ENCODE measurements at regions not wholly inside any gene's neighbourhood (a gene's known extent, or its start where the extent isn't known, plus 50 kb on each side); places are given as distances from the start of the nearest gene placed in this dataset.

- Histone ChIP-seq H3K79me2 (ENCODE audit: low read length) (no peaks in the 10 kb centered on the region), H3K27ac (ENCODE audit: low read length) (no peak overlapping the region), H3K36me3 (replicated peaks; ENCODE audit: low read depth, low read length) (no peaks in the 10 kb centered on the region), H3K9ac (ENCODE audit: low read length) (no peak overlapping the region), H3K9me3 (ENCODE audit: insufficient read depth, low read length) (no peaks in the 10 kb centered on the region), H3K4me1 (ENCODE audit: low read length) (no peaks in the 10 kb centered on the region), H4K20me1 (ENCODE audit: insufficient read depth, low read length) (no peaks in the 10 kb centered on the region), H3K4me2 (ENCODE audit: low read length) (no peak overlapping the region), H2AFZ (ENCODE audit: low read depth, low read length) (no peak overlapping the region), H3K27me3 (ENCODE audit: low read depth, low read length) (no peaks in the 10 kb centered on the region), H3K4me3 (ENCODE audit: low read length) (no peak overlapping the region)
- no peak for TF ChIP-seq EZH2phosphoT487 (IDR thresholded peaks at IDR 0.05; ENCODE audit: low read depth)
- TF ChIP-seq, protein P1, sequence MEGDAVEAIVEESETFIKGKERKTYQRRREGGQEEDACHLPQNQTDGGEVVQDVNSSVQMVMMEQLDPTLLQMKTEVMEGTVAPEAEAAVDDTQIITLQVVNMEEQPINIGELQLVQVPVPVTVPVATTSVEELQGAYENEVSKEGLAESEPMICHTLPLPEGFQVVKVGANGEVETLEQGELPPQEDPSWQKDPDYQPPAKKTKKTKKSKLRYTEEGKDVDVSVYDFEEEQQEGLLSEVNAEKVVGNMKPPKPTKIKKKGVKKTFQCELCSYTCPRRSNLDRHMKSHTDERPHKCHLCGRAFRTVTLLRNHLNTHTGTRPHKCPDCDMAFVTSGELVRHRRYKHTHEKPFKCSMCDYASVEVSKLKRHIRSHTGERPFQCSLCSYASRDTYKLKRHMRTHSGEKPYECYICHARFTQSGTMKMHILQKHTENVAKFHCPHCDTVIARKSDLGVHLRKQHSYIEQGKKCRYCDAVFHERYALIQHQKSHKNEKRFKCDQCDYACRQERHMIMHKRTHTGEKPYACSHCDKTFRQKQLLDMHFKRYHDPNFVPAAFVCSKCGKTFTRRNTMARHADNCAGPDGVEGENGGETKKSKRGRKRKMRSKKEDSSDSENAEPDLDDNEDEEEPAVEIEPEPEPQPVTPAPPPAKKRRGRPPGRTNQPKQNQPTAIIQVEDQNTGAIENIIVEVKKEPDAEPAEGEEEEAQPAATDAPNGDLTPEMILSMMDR (IDR thresholded peaks at IDR 0.05; ENCODE audit: low read depth, low read length) = no peak
Observed at GRCh38 chr16:73383988-73384365, 336.0 kb upstream of the ZFHX3 start.

GRCh38 chr16:73383195-73383987, 335.5 kb upstream of the ZFHX3 start:
- H3K36me3 ChIP-seq (replicated peaks; ENCODE audit: low read depth, low read length) = no peaks in the 10 kb centered on the region
- no peaks in the 10 kb centered on the region for H3K27me3 ChIP-seq (ENCODE audit: low read depth, low read length)
- no peak overlapping the region for H3K4me2 ChIP-seq (ENCODE audit: low read length)
- no peak overlapping the region for H2AFZ ChIP-seq (ENCODE audit: low read depth, low read length)
- H3K9ac ChIP-seq (ENCODE audit: low read length) = no peak overlapping the region
- H3K4me3 ChIP-seq (ENCODE audit: low read length) = no peak overlapping the region
- H3K27ac ChIP-seq (ENCODE audit: low read length) = no peak overlapping the region
- H4K20me1 ChIP-seq (ENCODE audit: insufficient read depth, low read length) = no peaks in the 10 kb centered on the region
- no peaks in the 10 kb centered on the region for H3K4me1 ChIP-seq (ENCODE audit: low read length)
- H3K79me2 ChIP-seq (ENCODE audit: low read length) = no peaks in the 10 kb centered on the region
- TF ChIP-seq, protein P1 (IDR thresholded peaks at IDR 0.05; ENCODE audit: low read depth, low read length) = no peak
- TF ChIP-seq EZH2phosphoT487 (IDR thresholded peaks at IDR 0.05; ENCODE audit: low read depth) = no peak
- H3K9me3 ChIP-seq (ENCODE audit: insufficient read depth, low read length) = no peaks in the 10 kb centered on the region

DNA sequence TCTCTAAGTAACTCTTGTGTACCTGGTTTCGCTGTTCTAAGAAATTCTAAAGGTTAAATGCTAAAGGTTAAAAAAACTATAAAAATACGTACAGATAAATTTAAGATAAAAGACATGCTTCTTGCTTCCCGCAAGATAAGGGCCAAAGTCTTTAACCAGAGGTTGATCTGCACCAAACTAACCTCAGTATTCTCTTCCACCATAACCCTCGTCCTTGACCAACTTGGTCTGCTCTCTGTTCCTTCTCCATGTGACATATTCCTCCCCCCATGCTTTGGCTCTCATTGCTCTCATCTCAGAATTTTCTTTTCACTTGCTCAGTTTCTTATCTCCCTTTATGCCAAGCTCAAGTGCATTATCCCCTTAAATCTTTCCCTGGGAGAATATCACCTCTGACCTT, 330.5 kb upstream of the ZFHX3 start:
- no peak overlapping the region for H2AFZ ChIP-seq (ENCODE audit: low read depth, low read length)
- H3K9me3 ChIP-seq (ENCODE audit: insufficient read depth, low read length) = no peaks in the 10 kb centered on the region
- no peaks in the 10 kb centered on the region for H4K20me1 ChIP-seq (ENCODE audit: insufficient read depth, low read length)
- TF ChIP-seq, protein P1 (IDR thresholded peaks at IDR 0.05; ENCODE audit: low read depth, low read length) = no peak
- TF ChIP-seq EZH2phosphoT487 (IDR thresholded peaks at IDR 0.05; ENCODE audit: low read depth) = no peak
- H3K4me3 ChIP-seq (ENCODE audit: low read length) = no peak overlapping the region
- no peaks in the 10 kb centered on the region for H3K4me1 ChIP-seq (ENCODE audit: low read length)
- H3K27ac ChIP-seq (ENCODE audit: low read length) = no peak overlapping the region
- 0 out of 2 replicates have a peak, but pooled peaks cover 5% of the 10 kb centered on the region for H3K27me3 ChIP-seq (ENCODE audit: low read depth, low read length)
- no peak overlapping the region for H3K4me2 ChIP-seq (ENCODE audit: low read length)
- H3K36me3 ChIP-seq (replicated peaks; ENCODE audit: low read depth, low read length) = no peaks in the 10 kb centered on the region
- no peaks in the 10 kb centered on the region for H3K79me2 ChIP-seq (ENCODE audit: low read length)
- no peak overlapping the region for H3K9ac ChIP-seq (ENCODE audit: low read length)

DNA sequence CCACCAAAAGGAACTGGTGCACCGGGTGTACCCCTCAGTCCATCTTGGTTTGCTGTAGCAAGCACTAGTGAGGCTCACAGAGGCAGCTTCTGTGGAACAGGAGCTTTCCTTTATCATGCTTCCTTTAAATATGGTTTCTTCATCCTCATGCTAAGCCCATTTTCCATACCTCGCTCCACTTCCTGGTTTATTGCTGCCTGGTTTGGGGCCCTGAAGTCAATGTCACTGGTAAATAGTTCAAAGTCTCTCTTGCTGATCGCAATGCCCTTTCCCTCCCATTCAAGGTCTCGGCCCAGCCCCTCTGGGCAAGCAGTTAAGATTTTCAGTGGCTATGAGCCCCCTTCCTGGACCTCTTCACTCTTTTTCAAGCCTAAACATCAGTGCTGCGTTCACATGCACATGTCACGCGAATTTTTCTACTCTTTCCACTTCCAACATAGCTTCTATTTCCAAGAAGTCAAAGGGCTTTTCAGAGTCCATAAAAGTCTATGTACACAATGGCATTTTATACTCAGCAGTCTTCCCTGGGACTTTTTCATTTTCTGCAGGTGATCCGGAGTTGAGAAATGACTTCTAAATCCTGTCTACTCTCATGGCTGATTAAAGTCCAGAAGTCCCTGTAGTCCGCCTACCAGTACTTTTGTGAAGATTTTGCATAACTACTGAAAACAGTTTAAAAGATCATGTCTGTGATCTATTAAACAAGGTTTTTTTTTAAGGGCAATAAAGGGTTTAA, 323.8 kb upstream of the ZFHX3 start:
- H3K4me2 ChIP-seq (ENCODE audit: low read length) = no peak overlapping the region

More for the DNA sequence above, 323.8 kb upstream of the ZFHX3 start:
- H3K79me2 ChIP-seq (ENCODE audit: low read length) = no peaks in the 10 kb centered on the region
- H3K27me3 ChIP-seq (ENCODE audit: low read depth, low read length) = peaks cover 25% of the 10 kb centered on the region
- H2AFZ ChIP-seq (ENCODE audit: low read depth, low read length) = no peak overlapping the region
- H3K4me3 ChIP-seq (ENCODE audit: low read length) = no peak overlapping the region
- H3K4me1 ChIP-seq (ENCODE audit: low read length) = no peaks in the 10 kb centered on the region
- H3K27ac ChIP-seq (ENCODE audit: low read length) = no peak overlapping the region
- H3K36me3 ChIP-seq (replicated peaks; ENCODE audit: low read depth, low read length) = no peaks in the 10 kb centered on the region
- no peaks in the 10 kb centered on the region for H3K9me3 ChIP-seq (ENCODE audit: insufficient read depth, low read length)
- H3K9ac ChIP-seq (ENCODE audit: low read length) = no peak overlapping the region
- H4K20me1 ChIP-seq (ENCODE audit: insufficient read depth, low read length) = no peaks in the 10 kb centered on the region
- no peak for TF ChIP-seq EZH2phosphoT487 (IDR thresholded peaks at IDR 0.05; ENCODE audit: low read depth)
- TF ChIP-seq, protein P1 (IDR thresholded peaks at IDR 0.05; ENCODE audit: low read depth, low read length) = no peak
